GM23248 (cell line): ENCODE measurements at regions not wholly inside any gene's neighbourhood (a gene's known extent, or its start where the extent isn't known, plus 50 kb on each side); places are given as distances from the start of the nearest gene placed in this dataset.

ENCODE experiments used
- EZH2 ChIP-seq: fragments of 200-600 bp; sonication (generic); IDR thresholded peaks from 2 replicates; pipeline ENCODE4 v1.6.1; 2018; ENCODE audit warnings: antibody characterized with exemption, mild to moderate bottlenecking; ENCODE audit not compliant: insufficient read depth, poor library complexity, severe bottlenecking
- EZH2phosphoT487 ChIP-seq: fragments of 200-600 bp; sonication (generic); IDR thresholded peaks from 2 replicates; pipeline ENCODE4 v1.6.1; 2018; ENCODE audit warnings: antibody characterized with exemption, moderate library complexity, mild to moderate bottlenecking, low read depth; ENCODE audit not compliant: insufficient read depth

GRCh38 chr2:211204456-211204855 lies 648.1 kb downstream of the CPS1 start:
- TF ChIP-seq EZH2: no peak
- no peak for TF ChIP-seq EZH2phosphoT487
